PC-9 (cell line): ENCODE measurements at regions not wholly inside any gene's neighbourhood (a gene's known extent, or its start where the extent isn't known, plus 50 kb on each side); places are given as distances from the start of the nearest gene placed in this dataset.

Source experiments
- CTCF ChIP-seq: fragments of 200-600 bp; sonication (generic); conservative IDR thresholded peaks from 2 replicates; pipeline ENCODE4 v1.6.1; 2017; ENCODE audit warnings: mixed run types, antibody characterized with exemption, mild to moderate bottlenecking, moderate library complexity
- EZH2 ChIP-seq: fragments of 200-600 bp; sonication (generic); IDR thresholded peaks from 2 replicates; pipeline ENCODE4 v1.8.0; 2017; ENCODE audit warnings: antibody characterized with exemption, low read depth

- TF ChIP-seq EZH2 (no peak), CTCF (no peak)
These were observed 78.2 kb upstream of the UGP2 start for GRCh38 chr2:63763391-63763941.
